BLaER1 (cell line): ENCODE measurements at regions not wholly inside any gene's neighbourhood (a gene's known extent, or its start where the extent isn't known, plus 50 kb on each side); places are given as distances from the start of the nearest gene placed in this dataset.
"Not testable (repeated sequence)": the region's sequence is repeated elsewhere in the genome, so short reads cannot be mapped to it uniquely, and the experiment has no call there.

Experiments used
- H3K27ac ChIP-seq: shearing (Covaris generic); formaldehyde crosslinking; 2 replicates; pipeline ENCODE4 v1.8.1; 2022
- H3K27me3 ChIP-seq: shearing (Covaris generic); formaldehyde crosslinking; 2 replicates; pipeline ENCODE4 v1.8.1; 2022
- H3K36me3 ChIP-seq: shearing (Covaris generic); formaldehyde crosslinking; 2 replicates; pipeline ENCODE4 v1.8.1; 2022
- H3K4me1 ChIP-seq: shearing (Covaris generic); formaldehyde crosslinking; 2 replicates; pipeline ENCODE4 v1.8.1; 2022
- H3K4me2 ChIP-seq: shearing (Covaris generic); formaldehyde crosslinking; 2 replicates; pipeline ENCODE4 v1.8.1; 2022
- H3K4me3 ChIP-seq: shearing (Covaris generic); formaldehyde crosslinking; 2 replicates; pipeline ENCODE4 v1.8.1; 2022
- H3K9ac ChIP-seq: shearing (Covaris generic); formaldehyde crosslinking; 2 replicates; pipeline ENCODE4 v1.8.1; 2022
- H3K9me3 ChIP-seq: shearing (Covaris generic); formaldehyde crosslinking; 2 replicates; pipeline ENCODE4 v1.8.1; 2022
- H4K20me1 ChIP-seq: shearing (Covaris generic); formaldehyde crosslinking; 2 replicates; pipeline ENCODE4 v1.8.1; 2022
- Cebpa-rat ChIP-seq: shearing (Covaris generic); IDR thresholded peaks from 2 replicates; pipeline ENCODE4 v1.8.1; 2022

DNA sequence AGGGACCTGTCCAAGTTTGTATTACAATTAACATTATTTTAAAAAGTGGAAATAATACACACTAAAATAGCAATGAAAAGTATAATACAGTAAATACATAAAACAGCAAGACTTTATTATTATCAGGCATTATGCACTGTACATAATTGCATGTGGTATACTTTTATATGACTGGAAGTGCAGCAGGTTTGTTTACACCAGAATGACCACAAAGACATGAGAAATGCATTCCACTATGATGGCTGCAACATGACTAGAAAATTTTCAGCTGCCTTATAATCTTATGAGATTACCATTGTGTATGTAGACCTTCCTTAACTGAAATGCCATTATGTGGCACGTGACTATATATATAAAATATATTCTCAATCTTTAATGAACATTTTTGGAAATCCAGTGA is 1699.6 kb downstream of the KCNT2 start:
- H3K9ac ChIP-seq = no peak overlapping the region
- no peaks in the 10 kb centered on the region for H3K4me1 ChIP-seq
- no peaks in the 10 kb centered on the region for H3K36me3 ChIP-seq
- H3K4me3 ChIP-seq = no peak overlapping the region
- H4K20me1 ChIP-seq = no peaks in the 10 kb centered on the region
- no peak for TF ChIP-seq Cebpa-rat
- H3K4me2 ChIP-seq = no peak overlapping the region
- H3K27ac ChIP-seq = no peak overlapping the region
- H3K9me3 ChIP-seq = no peaks in the 10 kb centered on the region
- no peaks in the 10 kb centered on the region for H3K27me3 ChIP-seq

DNA sequence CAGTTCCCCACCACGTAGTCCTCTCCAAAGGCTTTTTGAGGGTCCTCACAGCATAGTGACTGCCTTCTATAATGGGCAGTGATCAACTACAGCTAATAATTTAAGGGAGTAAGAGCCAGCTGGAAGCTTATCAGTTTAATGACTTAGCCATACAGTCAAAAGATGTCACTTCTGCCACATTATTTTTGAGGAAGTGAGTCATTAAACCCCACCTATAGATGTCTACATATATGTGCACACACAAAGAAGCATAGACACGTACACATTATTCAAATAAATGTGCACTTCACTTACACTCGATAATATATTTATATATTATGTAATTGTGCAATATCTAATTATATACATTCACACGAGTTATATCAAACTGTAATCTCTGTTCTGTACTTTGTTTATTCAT is 1704.7 kb downstream of the KCNT2 start:
- no peaks in the 10 kb centered on the region for H3K9me3 ChIP-seq
- H3K27ac ChIP-seq = no peak overlapping the region
- H3K4me1 ChIP-seq = no peaks in the 10 kb centered on the region
- no peaks in the 10 kb centered on the region for H3K27me3 ChIP-seq
- no peak overlapping the region for H3K4me2 ChIP-seq
- H3K4me3 ChIP-seq = no peak overlapping the region
- no peak for TF ChIP-seq Cebpa-rat
- H3K36me3 ChIP-seq = no peaks in the 10 kb centered on the region
- no peaks in the 10 kb centered on the region for H4K20me1 ChIP-seq
- no peak overlapping the region for H3K9ac ChIP-seq

DNA sequence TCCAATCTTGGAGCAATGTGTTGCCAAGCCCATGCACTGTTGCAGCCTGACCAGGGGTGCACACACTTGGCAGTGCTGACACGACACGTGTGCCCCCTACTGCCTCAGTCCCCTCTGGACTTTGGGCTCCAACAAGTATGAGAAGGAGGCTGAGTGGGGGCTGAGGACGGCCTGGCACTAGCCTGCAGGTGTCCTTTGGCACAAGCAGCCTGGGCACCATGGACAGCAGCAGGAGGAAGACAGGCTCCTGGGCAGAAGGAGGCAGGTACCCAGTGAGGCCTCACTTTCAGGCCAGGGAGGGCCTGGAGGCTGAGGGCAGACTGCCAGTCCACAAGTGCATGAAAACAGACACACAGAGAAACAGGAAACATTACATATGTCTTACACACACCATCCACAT is 1702.9 kb upstream of the B3GALT2 start:
- H3K4me3 ChIP-seq = no peak overlapping the region
- H3K4me2 ChIP-seq = no peak overlapping the region
- H3K36me3 ChIP-seq = no peaks in the 10 kb centered on the region
- H3K9me3 ChIP-seq = peaks cover 6% of the 10 kb centered on the region; the same call in 1 of the 2 replicates
- H4K20me1 ChIP-seq = no peaks in the 10 kb centered on the region
- TF ChIP-seq Cebpa-rat = no peak
- no peak overlapping the region for H3K27ac ChIP-seq
- H3K9ac ChIP-seq = no peak overlapping the region
- peaks cover 6% of the 10 kb centered on the region for H3K4me1 ChIP-seq
- no peaks in the 10 kb centered on the region for H3K27me3 ChIP-seq

DNA sequence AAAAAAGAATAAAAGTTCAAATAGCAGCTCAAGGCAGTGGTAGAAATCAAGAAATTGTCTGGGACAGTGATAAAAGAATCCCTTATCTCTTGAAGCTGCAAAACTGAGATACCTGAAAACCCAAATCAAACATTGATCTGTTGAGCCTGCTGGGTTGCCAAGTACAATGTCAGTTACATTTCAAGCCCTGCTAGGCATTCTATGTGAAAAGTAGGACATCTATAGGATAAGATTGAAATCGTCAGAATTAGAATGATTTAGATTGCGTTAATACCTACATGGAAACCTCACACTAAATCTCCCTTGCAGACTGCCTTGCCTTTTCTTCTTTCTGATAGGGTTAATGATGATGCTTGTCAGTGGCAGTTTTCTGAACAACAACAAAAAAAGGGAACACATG is 1684.4 kb upstream of the B3GALT2 start:
- H3K27ac ChIP-seq = no peak overlapping the region
- no peaks in the 10 kb centered on the region for H3K4me1 ChIP-seq
- H3K4me3 ChIP-seq = no peak overlapping the region
- H3K36me3 ChIP-seq = no peaks in the 10 kb centered on the region
- H3K9ac ChIP-seq = no peak overlapping the region
- TF ChIP-seq Cebpa-rat = no peak
- H4K20me1 ChIP-seq = no peaks in the 10 kb centered on the region
- H3K27me3 ChIP-seq = no peaks in the 10 kb centered on the region
- H3K9me3 ChIP-seq = no peaks in the 10 kb centered on the region
- no peak overlapping the region for H3K4me2 ChIP-seq

DNA sequence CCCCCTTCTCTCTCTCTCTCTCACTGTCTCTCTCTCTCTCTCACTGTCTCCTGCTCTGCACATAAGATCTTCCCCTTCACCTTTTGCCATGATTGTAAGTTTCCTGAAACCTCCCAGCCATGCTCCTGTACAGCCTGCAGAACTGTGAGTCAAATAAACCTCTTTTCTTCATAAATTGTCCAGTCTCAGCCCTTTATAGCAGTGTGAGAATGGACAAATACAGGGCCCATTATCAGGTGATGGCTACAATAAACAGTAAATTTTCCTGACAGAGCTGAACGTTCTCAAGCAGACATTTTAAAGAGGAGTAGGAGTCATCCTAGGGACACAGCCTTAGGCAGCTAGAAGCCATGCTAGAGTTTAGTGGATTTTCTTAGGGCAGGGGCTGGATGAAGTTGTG is 1679.7 kb upstream of the B3GALT2 start:
- Histone ChIP-seq H3K4me3 (no peak overlapping the region), H3K9me3 (no peaks in the 10 kb centered on the region), H3K27ac (no peak overlapping the region), H3K4me1 (no peaks in the 10 kb centered on the region), H3K36me3 (no peaks in the 10 kb centered on the region), H4K20me1 (no peaks in the 10 kb centered on the region), H3K27me3 (no peaks in the 10 kb centered on the region), H3K4me2 (no peak overlapping the region), H3K9ac (no peak overlapping the region)
- no peak for TF ChIP-seq Cebpa-rat

DNA sequence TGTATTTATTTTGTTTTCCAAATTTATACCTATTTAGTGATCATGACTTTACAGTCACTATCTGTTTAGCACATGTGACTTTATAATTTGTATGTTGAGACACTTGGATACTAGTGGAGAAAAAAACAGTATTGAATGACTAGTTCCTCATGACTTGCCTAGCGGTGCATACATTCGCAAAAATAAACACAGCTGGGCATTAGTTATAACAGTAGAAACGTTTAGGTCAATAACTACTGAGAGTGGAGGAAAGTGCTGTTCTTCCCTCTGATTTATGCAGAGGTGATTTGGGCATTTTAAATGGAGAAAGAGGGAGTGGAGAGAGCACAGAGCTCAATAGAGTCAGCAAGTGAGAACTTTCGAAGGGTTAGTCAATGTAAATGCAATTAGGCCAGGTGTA is 1679.0 kb upstream of the B3GALT2 start:
- Histone ChIP-seq H3K4me1 (no peaks in the 10 kb centered on the region), H3K4me2 (no peak overlapping the region), H3K9ac (no peak overlapping the region), H3K4me3 (no peak overlapping the region), H3K27ac (no peak overlapping the region), H3K9me3 (no peaks in the 10 kb centered on the region), H3K36me3 (no peaks in the 10 kb centered on the region), H3K27me3 (no peaks in the 10 kb centered on the region), H4K20me1 (no peaks in the 10 kb centered on the region)
- TF ChIP-seq Cebpa-rat = no peak

DNA sequence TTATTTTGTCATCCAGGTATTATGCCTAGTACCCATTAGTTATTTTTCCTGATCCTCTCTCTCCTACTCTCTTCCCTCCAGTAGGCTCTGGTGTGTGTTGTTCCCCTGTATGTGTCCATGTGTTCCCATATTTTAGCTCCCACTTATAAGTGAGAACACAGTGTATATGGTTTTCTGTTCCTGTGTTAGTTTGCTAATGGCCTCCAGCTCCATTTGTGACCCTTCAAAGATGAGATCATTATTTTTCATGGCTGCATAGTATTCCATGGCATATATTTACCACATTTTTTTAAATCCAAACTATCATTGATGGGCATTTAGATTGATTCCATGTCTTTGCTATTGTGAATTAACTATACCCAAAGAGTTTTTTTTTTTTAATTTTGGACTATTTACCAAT is 1675.7 kb upstream of the B3GALT2 start:
- H3K9ac ChIP-seq = no peak overlapping the region
- no peak for TF ChIP-seq Cebpa-rat

DNA sequence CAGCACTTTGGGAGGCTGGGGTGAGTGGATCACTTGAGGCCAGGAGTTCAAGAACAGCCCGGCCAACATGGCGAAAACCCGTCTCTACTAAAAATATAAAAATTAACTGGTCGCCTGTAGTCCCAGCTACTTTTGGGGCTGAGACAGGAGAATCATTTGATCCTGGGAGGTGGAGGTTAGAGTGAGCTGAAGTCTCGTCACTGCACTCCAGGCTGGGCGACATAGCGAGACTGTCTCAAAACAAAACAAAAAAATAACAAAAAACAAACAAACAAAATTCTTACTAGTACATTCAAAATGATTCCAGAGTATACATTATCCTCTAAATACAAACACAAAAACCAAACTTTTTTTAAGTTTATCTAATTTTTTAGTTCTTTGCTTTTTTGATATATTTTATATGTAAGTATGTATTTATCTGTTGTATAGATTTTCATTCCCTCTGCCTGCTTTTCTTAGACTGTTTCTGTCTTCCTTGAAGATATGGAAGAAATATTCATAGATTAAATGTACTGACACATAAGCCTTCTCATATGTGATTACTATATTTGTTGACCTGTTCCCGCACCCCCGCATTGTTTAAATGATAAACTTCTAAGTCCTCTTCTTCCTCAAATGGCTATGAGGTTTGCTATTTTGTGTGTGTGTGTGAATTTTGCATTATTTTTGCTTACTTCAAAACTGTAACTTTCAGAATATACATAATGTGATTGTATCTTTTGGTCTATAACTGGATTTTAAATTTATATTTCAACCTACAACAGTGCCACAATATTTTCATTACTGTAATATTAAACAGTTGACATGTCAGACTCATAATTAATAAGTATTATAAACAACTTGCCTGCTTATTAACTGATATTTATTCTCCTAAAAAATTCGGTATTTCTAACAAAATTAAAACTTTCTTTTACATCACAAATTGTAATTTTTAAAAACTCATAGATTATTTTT is 1674.1 kb upstream of the B3GALT2 start:
- no peak for TF ChIP-seq Cebpa-rat

More for the DNA sequence above, 1675.7 kb upstream of the B3GALT2 start:
- Histone ChIP-seq H3K9me3 (peaks cover 11% of the 10 kb centered on the region; the same call in 1 of the 2 replicates), H3K4me1 (no peaks in the 10 kb centered on the region), H3K4me3 (no peak overlapping the region), H3K27ac (no peak overlapping the region), H3K36me3 (no peaks in the 10 kb centered on the region), H3K27me3 (no peaks in the 10 kb centered on the region), H3K4me2 (no peak overlapping the region), H4K20me1 (no peaks in the 10 kb centered on the region)

DNA sequence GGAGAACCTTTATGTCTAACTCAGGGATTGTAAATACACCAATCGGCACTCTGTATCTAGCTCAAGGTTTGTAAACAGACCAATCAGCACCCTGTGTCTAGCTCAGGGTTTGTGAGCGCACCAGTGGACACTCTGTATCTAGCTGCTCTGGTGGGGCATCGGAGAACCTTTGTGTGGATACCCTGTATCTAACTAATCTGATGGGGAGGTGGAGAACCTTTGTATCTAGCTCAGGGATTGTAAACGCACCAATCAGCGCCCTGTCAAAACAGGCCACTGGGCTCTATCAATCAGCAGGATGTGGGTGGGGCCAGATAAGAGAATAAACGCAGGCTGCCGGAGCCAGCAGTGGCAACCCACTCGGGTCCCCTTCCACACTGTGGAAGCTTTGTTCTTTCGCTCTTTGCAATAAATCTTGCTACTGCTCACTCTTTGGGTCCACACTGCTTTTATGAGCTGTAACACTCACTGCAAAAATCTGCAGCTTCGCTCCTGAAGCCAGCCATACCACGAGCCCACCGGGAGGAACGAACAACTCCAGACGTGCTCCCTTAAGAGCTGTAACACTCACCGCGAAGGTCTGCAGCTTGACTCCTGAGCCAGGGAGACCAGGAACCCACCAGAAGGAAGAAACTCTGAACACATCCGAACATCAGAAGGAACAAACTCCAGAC is 1673.2 kb upstream of the B3GALT2 start:
- not testable (repeated sequence) for H3K27ac ChIP-seq, H3K9ac ChIP-seq, H4K20me1 ChIP-seq, H3K4me1 ChIP-seq, H3K4me3 ChIP-seq, H3K36me3 ChIP-seq, H3K4me2 ChIP-seq, H3K27me3 ChIP-seq
- peaks cover 11% of the 10 kb centered on the region; the same call in 1 of the 2 replicates for H3K9me3 ChIP-seq

More for the DNA sequence above, 1674.1 kb upstream of the B3GALT2 start:
- Histone ChIP-seq H3K27ac (no peak overlapping the region), H3K36me3 (no peaks in the 10 kb centered on the region), H3K4me2 (no peak overlapping the region), H4K20me1 (no peaks in the 10 kb centered on the region), H3K9me3 (peaks cover 11% of the 10 kb centered on the region; the same call in 1 of the 2 replicates), H3K27me3 (no peaks in the 10 kb centered on the region), H3K9ac (no peak overlapping the region), H3K4me1 (no peaks in the 10 kb centered on the region), H3K4me3 (no peak overlapping the region)

DNA sequence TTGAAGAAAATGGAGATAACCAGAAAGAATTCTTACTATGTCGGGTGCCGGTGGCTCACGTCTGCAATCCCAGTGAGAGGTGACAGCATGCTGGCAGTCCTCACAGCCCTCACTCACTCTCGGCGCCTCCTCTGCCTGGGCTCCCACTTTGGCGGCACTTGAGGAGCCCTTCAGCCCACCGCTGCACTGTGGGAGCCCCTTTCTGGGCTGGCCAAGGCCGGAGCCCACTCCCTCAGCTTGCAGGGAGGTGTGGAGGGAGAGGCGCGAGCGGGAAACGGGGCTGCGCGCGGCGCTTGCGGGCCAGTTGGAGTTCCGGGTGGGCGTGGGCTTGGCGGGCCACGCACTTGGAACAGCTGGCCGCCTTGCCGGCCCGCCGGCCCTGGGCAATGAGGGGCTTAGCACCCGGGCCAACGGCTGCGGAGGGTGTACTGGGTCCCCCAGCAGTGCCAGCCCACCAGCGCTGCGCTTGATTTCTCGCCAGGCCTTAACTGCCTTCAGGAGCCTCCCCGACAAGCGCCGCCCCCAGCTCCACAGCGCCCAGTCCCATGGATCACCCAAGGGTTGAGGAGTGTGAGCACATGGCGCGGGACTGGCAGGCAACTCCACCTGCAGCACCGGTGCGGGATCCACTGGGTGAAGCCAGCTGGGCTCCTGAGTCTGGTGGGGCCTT is 1672.5 kb upstream of the B3GALT2 start:
- not testable (repeated sequence) for H3K4me2 ChIP-seq, H3K4me3 ChIP-seq, H3K27me3 ChIP-seq, H3K27ac ChIP-seq, H3K4me1 ChIP-seq, H3K9ac ChIP-seq, H3K36me3 ChIP-seq, H4K20me1 ChIP-seq
- peaks cover 11% of the 10 kb centered on the region; the same call in 1 of the 2 replicates for H3K9me3 ChIP-seq
